ENCODE measurements at regions not wholly inside any gene's neighbourhood (a gene's known extent, or its start where the extent isn't known, plus 50 kb on each side); places are given as distances from the start of the nearest gene placed in this dataset.

GRCh38 chr1:99122039-99122438, 117.4 kb upstream of the PLPPR5 start:
- Mint-ChIP-seq H3K27me3 (ENCODE audit: low read depth) (no peaks in the 10 kb centered on the region), H3K9me3 (no peaks in the 10 kb centered on the region), H3K27ac (no peak overlapping the region), H3K36me3 (ENCODE audit: low read depth) (no peaks in the 10 kb centered on the region), H3K4me3 (no peak overlapping the region), H3K4me1 (ENCODE audit: low read depth) (no peaks in the 10 kb centered on the region)
- intact Hi-C loops (cut with micrococcal nuclease): no loop called here
- DNase-seq: no peak
- CTCF ChIA-PET: no interaction called here

- no peak overlapping the region for H3K27ac Mint-ChIP-seq
- H3K27me3 Mint-ChIP-seq (ENCODE audit: low read depth): no peaks in the 10 kb centered on the region
- H3K9me3 Mint-ChIP-seq: no peaks in the 10 kb centered on the region
- no peak overlapping the region for H3K4me3 Mint-ChIP-seq
- no peak for DNase-seq
- intact Hi-C loops (cut with micrococcal nuclease): no loop called here
- CTCF ChIA-PET: no interaction called here
- H3K4me1 Mint-ChIP-seq (ENCODE audit: low read depth): no peaks in the 10 kb centered on the region
- no peaks in the 10 kb centered on the region for H3K36me3 Mint-ChIP-seq (ENCODE audit: low read depth)
Observed at GRCh38 chr1:99123936-99124335, 119.3 kb upstream of the PLPPR5 start.

- Mint-ChIP-seq H3K4me3 (no peak overlapping the region), H3K27ac (no peak overlapping the region), H3K27me3 (ENCODE audit: low read depth) (peaks cover 4% of the 10 kb centered on the region), H3K36me3 (ENCODE audit: low read depth) (no peaks in the 10 kb centered on the region), H3K4me1 (ENCODE audit: low read depth) (no peaks in the 10 kb centered on the region), H3K9me3 (no peaks in the 10 kb centered on the region)
- intact Hi-C loops (cut with micrococcal nuclease): no loop called here
- CTCF ChIA-PET: no interaction called here
- DNase-seq: no peak
Observed at GRCh38 chr1:99131546-99131945, 126.9 kb upstream of the PLPPR5 start.

DNA sequence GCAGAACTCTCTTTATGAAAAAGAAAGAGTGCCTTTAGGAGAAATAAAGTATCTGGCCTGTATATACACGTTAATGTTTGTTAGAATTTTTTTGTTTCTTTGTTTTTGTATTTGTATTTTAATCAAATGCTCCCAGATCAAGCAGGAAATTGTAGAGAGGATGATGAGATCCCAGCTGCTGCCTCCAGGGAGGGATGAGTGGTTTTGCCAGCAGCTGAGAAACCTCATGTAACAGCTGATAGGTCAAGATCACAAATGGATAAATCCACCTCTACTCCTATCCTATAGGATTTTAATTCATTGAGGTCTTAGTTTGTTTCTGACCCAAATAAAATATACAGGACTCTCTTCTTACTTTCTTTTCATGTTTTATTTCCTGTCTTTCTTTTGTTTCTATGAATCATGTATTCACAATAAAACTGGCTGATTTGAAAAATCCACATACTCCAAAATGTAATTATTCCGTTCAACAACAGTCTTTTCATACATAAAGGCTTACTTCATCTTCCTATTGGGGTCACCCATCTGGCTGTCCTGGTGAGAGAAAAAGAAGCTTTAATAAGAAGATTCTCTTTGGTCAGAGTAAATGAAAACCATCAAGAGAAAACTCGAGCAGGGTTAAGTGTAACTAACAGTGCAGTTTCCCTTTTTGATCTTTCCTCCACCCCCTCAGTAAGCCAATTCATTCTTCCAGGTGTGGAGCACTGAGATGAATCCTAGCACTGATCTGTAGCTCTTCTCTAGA, 129.3 kb upstream of the PLPPR5 start:
- Mint-ChIP-seq H3K4me3 (no peak overlapping the region), H3K36me3 (ENCODE audit: low read depth) (no peaks in the 10 kb centered on the region), H3K27ac (no peak overlapping the region), H3K9me3 (no peaks in the 10 kb centered on the region), H3K4me1 (ENCODE audit: low read depth) (no peaks in the 10 kb centered on the region), H3K27me3 (ENCODE audit: low read depth) (peaks cover 4% of the 10 kb centered on the region)
- DNase-seq: no peak
- CTCF ChIA-PET: no interaction called here
- intact Hi-C loops (cut with micrococcal nuclease): no loop called here

DNA sequence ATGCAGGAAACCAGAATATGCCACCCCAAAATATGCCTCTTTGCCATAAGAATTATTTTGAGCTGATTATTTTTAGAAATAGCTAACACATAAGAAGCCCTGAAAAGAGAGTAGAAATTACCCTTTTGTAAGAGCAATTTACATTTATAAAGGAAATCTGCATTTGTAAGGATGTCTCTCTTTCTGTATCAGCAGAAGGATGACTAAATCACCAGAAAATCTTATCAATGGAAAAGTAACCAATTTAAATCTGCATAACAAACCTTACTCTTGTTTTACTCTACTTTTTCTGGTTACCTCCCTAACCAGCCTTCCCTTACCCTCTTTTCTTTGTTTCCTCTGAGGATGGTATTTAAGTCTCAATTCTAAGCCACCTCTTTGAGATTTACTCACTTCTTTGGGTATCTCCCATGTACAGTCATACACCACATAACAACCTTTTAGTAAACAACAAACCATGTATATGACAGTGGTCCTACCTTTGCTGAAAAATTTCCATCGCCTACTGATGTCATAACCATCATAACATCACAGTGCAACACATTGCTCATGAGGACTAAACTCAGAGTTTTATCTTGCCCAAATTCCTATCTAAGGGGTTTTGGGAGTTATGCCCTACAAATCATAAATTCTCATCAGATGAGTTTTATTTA, 126.6 kb upstream of the PLPPR4 start:
- no peak for DNase-seq
- intact Hi-C loops (cut with micrococcal nuclease): no loop called here
- Mint-ChIP-seq H3K4me1 (ENCODE audit: low read depth) (no peaks in the 10 kb centered on the region), H3K27me3 (ENCODE audit: low read depth) (no peaks in the 10 kb centered on the region), H3K36me3 (ENCODE audit: low read depth) (no peaks in the 10 kb centered on the region), H3K9me3 (no peaks in the 10 kb centered on the region), H3K27ac (no peak overlapping the region), H3K4me3 (no peak overlapping the region)
- CTCF ChIA-PET: no interaction called here

- intact Hi-C loops (cut with micrococcal nuclease): loop anchor here (5.0 kb wide), 1 partner anchor 348 kb away; no protein-coding TSS in a partner anchor
- no peaks in the 10 kb centered on the region for H3K9me3 Mint-ChIP-seq
- H3K36me3 Mint-ChIP-seq (ENCODE audit: low read depth): no peaks in the 10 kb centered on the region
- no peak overlapping the region for H3K27ac Mint-ChIP-seq
- H3K27me3 Mint-ChIP-seq (ENCODE audit: low read depth): no peaks in the 10 kb centered on the region
- CTCF ChIA-PET: no interaction called here
- no peak for DNase-seq
- no peak overlapping the region for H3K4me3 Mint-ChIP-seq
- H3K4me1 Mint-ChIP-seq (ENCODE audit: low read depth): no peaks in the 10 kb centered on the region
Observed at GRCh38 chr1:99139876-99140275, 124.4 kb upstream of the PLPPR4 start.

GRCh38 chr1:99146129-99146848, 118.0 kb upstream of the PLPPR4 start:
- Mint-ChIP-seq H3K27me3 (ENCODE audit: low read depth) (peaks cover 3% of the 10 kb centered on the region), H3K4me1 (ENCODE audit: low read depth) (peaks cover 6% of the 10 kb centered on the region), H3K36me3 (ENCODE audit: low read depth) (no peaks in the 10 kb centered on the region), H3K9me3 (no peaks in the 10 kb centered on the region), H3K4me3 (no peak overlapping the region), H3K27ac (no peak overlapping the region)
- CTCF ChIA-PET: no interaction called here
- DNase-seq: no peak
- intact Hi-C loops (cut with micrococcal nuclease): no loop called here

DNA sequence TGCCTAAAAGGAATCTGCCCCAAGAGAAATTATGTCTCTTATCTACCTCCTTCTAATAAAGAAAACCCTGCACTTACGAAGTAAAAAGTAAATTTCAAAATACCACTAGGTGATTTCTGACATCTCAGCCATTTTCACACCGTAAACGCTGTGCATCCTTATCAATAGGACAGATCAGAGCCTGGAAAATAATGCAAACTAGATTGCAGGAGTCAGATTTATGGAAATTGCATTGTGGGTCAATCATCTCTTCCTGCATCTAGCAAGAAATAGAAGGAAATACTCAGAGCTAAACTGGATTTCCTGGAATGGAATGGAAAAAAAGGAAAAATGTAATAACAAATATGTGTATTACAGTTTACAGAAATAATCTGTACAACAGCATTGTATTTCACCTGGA, 114.3 kb upstream of the PLPPR4 start:
- no peak overlapping the region for H3K27ac Mint-ChIP-seq
- DNase-seq: no peak
- H3K4me1 Mint-ChIP-seq (ENCODE audit: low read depth): peaks cover 6% of the 10 kb centered on the region
- no peaks in the 10 kb centered on the region for H3K9me3 Mint-ChIP-seq
- peaks cover 3% of the 10 kb centered on the region for H3K27me3 Mint-ChIP-seq (ENCODE audit: low read depth)
- no peak overlapping the region for H3K4me3 Mint-ChIP-seq
- H3K36me3 Mint-ChIP-seq (ENCODE audit: low read depth): no peaks in the 10 kb centered on the region
- CTCF ChIA-PET: no interaction called here
- intact Hi-C loops (cut with micrococcal nuclease): no loop called here

DNA sequence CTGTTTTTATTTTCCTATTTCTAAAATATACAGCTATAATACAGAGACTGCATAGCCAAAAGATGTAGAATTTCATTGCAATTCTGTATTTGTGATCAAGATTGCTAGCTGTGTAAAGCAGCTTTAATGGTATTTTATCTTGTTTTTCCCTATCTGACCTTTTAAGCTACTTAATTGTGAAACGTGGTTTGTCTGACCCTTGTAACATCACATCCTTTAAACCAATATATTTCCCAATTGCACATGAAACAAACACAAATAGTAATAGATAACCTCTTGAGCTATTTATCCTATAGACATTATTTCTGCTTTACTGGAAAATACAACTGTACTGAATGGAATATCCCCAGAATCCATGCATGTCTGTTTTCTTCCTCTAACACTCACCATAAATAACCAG, 112.2 kb upstream of the PLPPR4 start:
- H3K27ac Mint-ChIP-seq: no peak overlapping the region
- no peak for DNase-seq
- intact Hi-C loops (cut with micrococcal nuclease): no loop called here
- H3K4me3 Mint-ChIP-seq: no peak overlapping the region
- no peaks in the 10 kb centered on the region for H3K9me3 Mint-ChIP-seq
- H3K36me3 Mint-ChIP-seq (ENCODE audit: low read depth): no peaks in the 10 kb centered on the region
- H3K4me1 Mint-ChIP-seq (ENCODE audit: low read depth): peaks cover 6% of the 10 kb centered on the region
- peaks cover under 1% of the 10 kb centered on the region for H3K27me3 Mint-ChIP-seq (ENCODE audit: low read depth)
- CTCF ChIA-PET: no interaction called here

DNA sequence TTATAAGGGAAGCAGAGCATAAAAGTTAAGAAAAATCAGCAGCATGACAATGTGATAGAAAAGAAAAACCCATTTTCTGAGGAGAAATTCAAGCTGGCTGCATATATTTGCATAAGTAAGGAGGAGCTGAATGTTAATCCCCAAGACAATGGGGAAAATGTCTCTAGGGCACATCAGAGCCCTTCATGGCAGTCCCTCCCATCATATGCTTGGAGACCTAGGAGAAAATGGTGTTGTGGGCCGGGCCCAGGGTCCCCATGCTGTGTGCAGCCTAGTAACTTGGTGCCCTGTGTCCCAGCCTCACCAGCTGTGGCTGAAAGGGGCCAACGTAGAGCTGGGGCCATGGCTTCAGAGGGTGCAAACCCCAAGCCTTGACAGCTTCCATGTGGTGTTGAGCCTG, 100.6 kb upstream of the PLPPR4 start:
- CTCF ChIA-PET: no interaction called here
- Mint-ChIP-seq H3K4me3 (no peak overlapping the region), H3K27ac (no peak overlapping the region), H3K4me1 (ENCODE audit: low read depth) (no peaks in the 10 kb centered on the region), H3K9me3 (peaks cover 1% of the 10 kb centered on the region), H3K27me3 (ENCODE audit: low read depth) (peaks cover 11% of the 10 kb centered on the region), H3K36me3 (ENCODE audit: low read depth) (no peaks in the 10 kb centered on the region)
- intact Hi-C loops (cut with micrococcal nuclease): no loop called here
- no peak for DNase-seq

DNA sequence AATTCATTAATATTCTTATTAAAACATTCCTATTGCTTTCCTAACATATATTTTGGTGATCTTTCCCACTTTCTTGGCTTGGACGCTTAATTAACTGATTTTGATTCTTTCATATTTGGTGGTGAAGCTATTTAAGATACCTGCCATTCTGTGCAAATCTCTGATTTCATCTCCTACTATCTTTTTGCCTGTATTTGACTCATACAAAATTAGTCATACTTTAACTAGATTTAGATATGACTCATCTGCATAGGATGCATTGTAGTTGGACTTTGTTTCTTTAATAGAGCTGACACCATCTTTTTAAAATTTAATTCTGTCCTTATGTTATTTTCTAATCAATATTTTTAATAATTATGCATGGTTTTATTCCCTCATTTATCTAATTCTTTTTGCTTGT, 93.8 kb upstream of the PLPPR4 start:
- CTCF ChIA-PET: no interaction called here
- no peak for DNase-seq
- intact Hi-C loops (cut with micrococcal nuclease): no loop called here
- H3K27ac Mint-ChIP-seq: no peak overlapping the region
- H3K4me3 Mint-ChIP-seq: no peak overlapping the region
- H3K36me3 Mint-ChIP-seq (ENCODE audit: low read depth): no peaks in the 10 kb centered on the region
- no peaks in the 10 kb centered on the region for H3K9me3 Mint-ChIP-seq
- no peaks in the 10 kb centered on the region for H3K4me1 Mint-ChIP-seq (ENCODE audit: low read depth)
- peaks cover 6% of the 10 kb centered on the region for H3K27me3 Mint-ChIP-seq (ENCODE audit: low read depth)

GRCh38 chr1:99171184-99171813, 93.0 kb upstream of the PLPPR4 start:
- no peak overlapping the region for H3K4me3 Mint-ChIP-seq
- peaks cover 5% of the 10 kb centered on the region for H3K27me3 Mint-ChIP-seq (ENCODE audit: low read depth)
- no peak for DNase-seq
- CTCF ChIA-PET: interaction anchor here (1.4 kb wide), 1 partner anchor 378 kb away, joined by 5 read pairs; no protein-coding TSS in a partner anchor
- H3K4me1 Mint-ChIP-seq (ENCODE audit: low read depth): no peaks in the 10 kb centered on the region
- intact Hi-C loops (cut with micrococcal nuclease): no loop called here
- H3K9me3 Mint-ChIP-seq: no peaks in the 10 kb centered on the region
- H3K36me3 Mint-ChIP-seq (ENCODE audit: low read depth): no peaks in the 10 kb centered on the region
- H3K27ac Mint-ChIP-seq: no peak overlapping the region
